ENCODE measurements at regions not wholly inside any gene's neighbourhood (a gene's known extent, or its start where the extent isn't known, plus 50 kb on each side); places are given as distances from the start of the nearest gene placed in this dataset.

DNA sequence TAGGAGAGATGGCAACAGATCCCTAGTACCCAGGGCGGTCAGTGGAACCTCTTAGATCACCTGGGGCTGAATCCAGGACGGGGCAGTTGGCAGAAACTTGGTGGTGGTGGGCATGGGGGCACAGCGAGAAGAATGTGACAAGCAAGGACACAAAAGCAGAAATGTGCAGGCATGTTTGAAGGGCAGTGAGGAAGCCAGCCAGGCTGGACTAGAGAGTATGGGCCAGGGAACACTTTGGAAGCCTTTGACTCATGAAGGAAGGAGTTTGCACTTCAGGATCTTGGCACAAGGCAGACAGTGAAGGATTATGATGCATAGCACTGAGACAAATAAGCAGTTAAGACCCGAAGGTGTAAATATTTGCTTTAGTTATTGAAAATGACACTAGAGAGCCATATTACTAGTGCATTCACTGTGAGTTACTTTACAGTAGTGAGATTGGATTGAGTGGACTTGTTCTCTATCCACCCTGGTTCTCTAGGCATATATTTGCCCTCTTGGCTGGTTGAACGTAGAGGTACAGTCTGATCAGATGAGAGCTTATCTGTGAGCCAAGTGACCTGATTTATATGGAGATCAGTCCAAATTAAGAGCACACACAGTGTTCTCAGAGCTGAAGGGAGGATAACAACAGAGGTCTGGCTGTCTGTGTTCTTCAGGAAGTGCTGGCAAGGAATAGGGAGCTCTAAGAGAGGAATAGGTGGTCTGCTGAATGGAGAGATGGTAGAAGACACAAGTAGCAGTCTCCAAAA, 210.4 kb downstream of the SNX19 start:
- WGBS, 2 donors, result 52 to 67% methylated on average over 5 of the region's 5 CpGs
- Histone ChIP-seq H3K4me1 (no peaks in the 10 kb centered on the region), H3K36me3 (replicated peaks in 1 of 2; ENCODE audit: insufficient read depth in 1 of 2, low read depth in 2 of 2) (no peaks in the 10 kb centered on the region), H3K27me3 (no peaks in the 10 kb centered on the region), H3K27ac (no peak overlapping the region), H3K4me3 (no peak overlapping the region), H3K9me3 (no peaks in the 10 kb centered on the region)
- no peak for DNase-seq
- no peak for ATAC-seq
- intact Hi-C loops (cut with DNase I), result no loop called here
- no peak for TF ChIP-seq CTCF (IDR thresholded peaks at IDR 0.05)
- TF ChIP-seq POLR2A (IDR thresholded peaks at IDR 0.05), result no peak

- intact Hi-C loops (cut with DNase I), result no loop called here
- ATAC-seq, result no peak
- TF ChIP-seq POLR2A (IDR thresholded peaks at IDR 0.05) (no peak), CTCF (IDR thresholded peaks at IDR 0.05) (no peak)
- H3K9me3 ChIP-seq, result no peaks in the 10 kb centered on the region
- no peak for DNase-seq
- H3K4me1 ChIP-seq, result no peaks in the 10 kb centered on the region
- no peak overlapping the region for H3K4me3 ChIP-seq
- no peak overlapping the region for H3K27ac ChIP-seq
- no peaks in the 10 kb centered on the region for H3K36me3 ChIP-seq (replicated peaks in 1 of 2; ENCODE audit: insufficient read depth in 1 of 2, low read depth in 2 of 2)
- H3K27me3 ChIP-seq, result no peaks in the 10 kb centered on the region
- 95 to 97% methylated on average over 4 to 5 of the region's 5 CpGs for WGBS, 2 donors
Observed at GRCh38 chr11:130706572-130706971, 209.7 kb downstream of the SNX19 start.

- Histone ChIP-seq H3K27me3 (no peaks in the 10 kb centered on the region), H3K9me3 (no peaks in the 10 kb centered on the region), H3K36me3 (replicated peaks in 1 of 2; ENCODE audit: insufficient read depth in 1 of 2, low read depth in 2 of 2) (no peaks in the 10 kb centered on the region), H3K27ac (no peak overlapping the region), H3K4me1 (no peaks in the 10 kb centered on the region), H3K4me3 (no peak overlapping the region)
- no peak for TF ChIP-seq CTCF (IDR thresholded peaks at IDR 0.05)
- TF ChIP-seq POLR2A (IDR thresholded peaks at IDR 0.05), result no peak
- intact Hi-C loops (cut with DNase I), result no loop called here
- WGBS, 2 donors, result 77 to 84% methylated on average over 4 of the region's 4 CpGs
- DNase-seq (no peak), ATAC-seq (no peak)
Observed at GRCh38 chr11:130707217-130707616, 209.1 kb downstream of the SNX19 start.

- H3K9me3 ChIP-seq, result no peaks in the 10 kb centered on the region
- H3K4me3 ChIP-seq, result no peak overlapping the region
- TF ChIP-seq POLR2A (IDR thresholded peaks at IDR 0.05), result no peak
- TF ChIP-seq CTCF (IDR thresholded peaks at IDR 0.05), result no peak
- no peaks in the 10 kb centered on the region for H3K27me3 ChIP-seq
- intact Hi-C loops (cut with DNase I), result no loop called here
- no peaks in the 10 kb centered on the region for H3K36me3 ChIP-seq (replicated peaks in 1 of 2; ENCODE audit: insufficient read depth in 1 of 2, low read depth in 2 of 2)
- H3K4me1 ChIP-seq, result no peaks in the 10 kb centered on the region
- 76 to 77% methylated on average over 5 of the region's 5 CpGs for WGBS, 2 donors
- H3K27ac ChIP-seq, result no peak overlapping the region
- DNase-seq (no peak), ATAC-seq (no peak)
Observed at GRCh38 chr11:130709531-130709930, 206.7 kb downstream of the SNX19 start.

DNA sequence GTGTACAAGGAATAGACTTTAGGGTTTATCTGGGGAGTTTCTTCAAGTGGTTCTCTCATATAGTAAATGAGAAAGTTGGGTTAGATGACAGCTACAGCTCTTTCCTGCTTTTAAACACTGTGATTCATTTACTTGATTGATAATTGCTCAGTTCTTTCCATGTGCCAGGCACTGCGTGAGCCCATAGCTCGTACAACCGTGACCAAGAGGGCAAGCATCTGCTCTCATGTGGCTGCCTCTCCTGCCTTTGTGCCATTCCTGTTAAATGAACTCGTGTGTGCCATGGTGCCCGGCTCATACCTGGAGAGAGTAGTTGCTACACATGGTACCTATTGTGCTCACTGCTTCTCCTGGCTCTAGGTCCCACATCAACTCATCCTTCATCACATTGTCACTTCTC, 206.3 kb downstream of the SNX19 start:
- TF ChIP-seq POLR2A (IDR thresholded peaks at IDR 0.05) (no peak), CTCF (IDR thresholded peaks at IDR 0.05) (no peak)
- no peaks in the 10 kb centered on the region for H3K27me3 ChIP-seq
- WGBS, 2 donors, result 49 to 74% methylated on average over 5 of the region's 5 CpGs
- H3K36me3 ChIP-seq (replicated peaks in 1 of 2; ENCODE audit: insufficient read depth in 1 of 2, low read depth in 2 of 2), result no peaks in the 10 kb centered on the region
- ATAC-seq (no peak), DNase-seq (no peak)
- H3K9me3 ChIP-seq, result no peaks in the 10 kb centered on the region
- H3K27ac ChIP-seq, result no peak overlapping the region
- no peaks in the 10 kb centered on the region for H3K4me1 ChIP-seq
- intact Hi-C loops (cut with DNase I), result no loop called here
- H3K4me3 ChIP-seq, result no peak overlapping the region
